A673 (cell line): ENCODE measurements at regions not wholly inside any gene's neighbourhood (a gene's known extent, or its start where the extent isn't known, plus 50 kb on each side); places are given as distances from the start of the nearest gene placed in this dataset.

Experiments
- CTCF ChIP-seq: fragments of 300-800, 200-600 bp; sonication (generic); conservative IDR thresholded peaks from 2 replicates; pipeline ENCODE4 v1.5.1; 2017; ENCODE audit warnings: low read depth, mild to moderate bottlenecking, antibody characterized with exemption, low read length, moderate library complexity, mixed read lengths
- EZH2 ChIP-seq: fragments of 200-600 bp; sonication (generic); IDR thresholded peaks from 2 replicates; pipeline ENCODE4 v1.6.1; 2017; ENCODE audit warnings: borderline replicate concordance, low read depth, mild to moderate bottlenecking, mixed read lengths, antibody characterized with exemption, low read length; ENCODE audit not compliant: poor library complexity, severe bottlenecking

- TF ChIP-seq CTCF (no peak), EZH2 (no peak)
These were observed 771.3 kb upstream of the PCDH7 start for GRCh38 chr4:29948858-29949257.
